Body of pancreas (tissue), 4 donors: ENCODE measurements at regions not wholly inside any gene's neighbourhood (a gene's known extent, or its start where the extent isn't known, plus 50 kb on each side); places are given as distances from the start of the nearest gene placed in this dataset.

Source experiments
- ATAC-seq: fragments of 150-250 bp; one replicate; pipeline ENCODE4 v1.9.1; 2016
- DNase-seq, 4 donors: peaks; one replicate each; pipeline ENCODE4 v3.0.0-alpha.2; 2019
- H3K27ac ChIP-seq, 4 donors: fragments of 200-600 bp; sonication (generic); 1 replicate in 3 of 4; 2 replicates in 1 of 4; pipeline versions ENCODE4 v1.5.1 to v1.6.1; 2016 to 2019; ENCODE audit warnings: mild to moderate bottlenecking in 1 of 4, mixed read lengths in 1 of 4, moderate library complexity in 1 of 4
- H3K27me3 ChIP-seq, 2 donors: fragments of 200-600 bp; sonication (generic); one replicate each; pipeline ENCODE4 v1.6.0; 2016; ENCODE audit warnings: mild to moderate bottlenecking in 1 of 2
- H3K36me3 ChIP-seq, 2 donors: fragments of 200-600 bp; sonication (generic); replicated peaks in 1 of 2; 2 replicates each; pipeline ENCODE4 v1.5.1; 2016; ENCODE audit warnings: low read depth in 2 of 2; ENCODE audit not compliant: insufficient read depth in 1 of 2
- H3K4me1 ChIP-seq: fragments of 200-600 bp; sonication (generic); one replicate; pipeline ENCODE4 v1.6.0; 2016
- H3K4me3 ChIP-seq, 2 donors: fragments of 200-600 bp; sonication (generic); 1 replicate in 1 of 2; 2 replicates in 1 of 2; pipeline ENCODE4 v1.5.1; 2016 to 2019
- H3K9me3 ChIP-seq, 3 donors: fragments of 200-600 bp; sonication (generic); 1 replicate in 2 of 3; 2 replicates in 1 of 3; pipeline ENCODE4 v1.5.1; 2016
- POLR2A ChIP-seq, 3 donors: fragments of 450-650 bp; IDR thresholded peaks; one replicate each; pipeline ENCODE4 v1.6.1; 2016; ENCODE audit warnings: antibody characterized with exemption in 3 of 3, mild to moderate bottlenecking in 2 of 3
- WGBS, 2 donors: methylation state at CpG; one replicate each; pipeline ENCODE4 v1.1.5; 2017; 5-methylcytosine and 5-hydroxymethylcytosine counted together
- intact Hi-C: fragments of 100-400 bp; cut with DNase I; formaldehyde crosslinking; loops from one replicate; pipeline ENCODE4 v1.15.1; 2023
- TF ChIP-seq, protein P1 (sequence below), 7 experiments: fragments of 450-650 bp in 4 of 7; fragments of 200-600 bp in 3 of 7; sonication (generic) in 3 of 7; IDR thresholded peaks; one replicate each; pipeline ENCODE4 v1.5.1; 2016 to 2019; ENCODE audit warnings: antibody characterized with exemption in 7 of 7

DNA sequence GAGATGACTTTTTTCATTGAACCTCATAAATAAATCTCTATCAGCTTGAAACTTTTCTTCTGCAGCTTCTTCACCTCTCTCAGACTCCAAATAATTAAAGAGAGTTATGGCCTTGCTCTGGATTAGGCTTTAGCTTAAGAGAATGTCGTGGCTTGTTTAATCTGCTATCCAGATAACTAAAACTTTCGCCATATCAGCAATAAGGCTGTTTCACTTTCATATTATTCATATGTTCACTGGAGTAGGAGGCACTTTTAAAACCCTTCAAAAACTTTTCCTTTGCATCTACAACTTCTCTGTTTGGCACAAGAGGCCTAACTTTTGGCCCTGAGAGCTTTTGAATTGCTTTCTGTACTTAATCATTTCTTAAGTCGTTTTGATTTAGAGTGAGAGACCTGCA, 386.9 kb upstream of the FAM174A start:
- no peak overlapping the region for H3K27ac ChIP-seq
- H3K4me1 ChIP-seq = no peaks in the 10 kb centered on the region
- intact Hi-C loops = no loop called here
- WGBS, 2 donors = 48 to 69% methylated on average over 3 of the region's 3 CpGs
- ATAC-seq (no peak), DNase-seq (no peak)
- H3K36me3 ChIP-seq = no peaks in the 10 kb centered on the region
- TF ChIP-seq, protein P1, sequence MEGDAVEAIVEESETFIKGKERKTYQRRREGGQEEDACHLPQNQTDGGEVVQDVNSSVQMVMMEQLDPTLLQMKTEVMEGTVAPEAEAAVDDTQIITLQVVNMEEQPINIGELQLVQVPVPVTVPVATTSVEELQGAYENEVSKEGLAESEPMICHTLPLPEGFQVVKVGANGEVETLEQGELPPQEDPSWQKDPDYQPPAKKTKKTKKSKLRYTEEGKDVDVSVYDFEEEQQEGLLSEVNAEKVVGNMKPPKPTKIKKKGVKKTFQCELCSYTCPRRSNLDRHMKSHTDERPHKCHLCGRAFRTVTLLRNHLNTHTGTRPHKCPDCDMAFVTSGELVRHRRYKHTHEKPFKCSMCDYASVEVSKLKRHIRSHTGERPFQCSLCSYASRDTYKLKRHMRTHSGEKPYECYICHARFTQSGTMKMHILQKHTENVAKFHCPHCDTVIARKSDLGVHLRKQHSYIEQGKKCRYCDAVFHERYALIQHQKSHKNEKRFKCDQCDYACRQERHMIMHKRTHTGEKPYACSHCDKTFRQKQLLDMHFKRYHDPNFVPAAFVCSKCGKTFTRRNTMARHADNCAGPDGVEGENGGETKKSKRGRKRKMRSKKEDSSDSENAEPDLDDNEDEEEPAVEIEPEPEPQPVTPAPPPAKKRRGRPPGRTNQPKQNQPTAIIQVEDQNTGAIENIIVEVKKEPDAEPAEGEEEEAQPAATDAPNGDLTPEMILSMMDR (IDR thresholded peaks at IDR 0.05) = no peak
- no peak for TF ChIP-seq POLR2A (IDR thresholded peaks at IDR 0.05)
- H3K27me3 ChIP-seq = no peaks in the 10 kb centered on the region
- no peak overlapping the region for H3K4me3 ChIP-seq
- no peaks in the 10 kb centered on the region for H3K9me3 ChIP-seq

DNA sequence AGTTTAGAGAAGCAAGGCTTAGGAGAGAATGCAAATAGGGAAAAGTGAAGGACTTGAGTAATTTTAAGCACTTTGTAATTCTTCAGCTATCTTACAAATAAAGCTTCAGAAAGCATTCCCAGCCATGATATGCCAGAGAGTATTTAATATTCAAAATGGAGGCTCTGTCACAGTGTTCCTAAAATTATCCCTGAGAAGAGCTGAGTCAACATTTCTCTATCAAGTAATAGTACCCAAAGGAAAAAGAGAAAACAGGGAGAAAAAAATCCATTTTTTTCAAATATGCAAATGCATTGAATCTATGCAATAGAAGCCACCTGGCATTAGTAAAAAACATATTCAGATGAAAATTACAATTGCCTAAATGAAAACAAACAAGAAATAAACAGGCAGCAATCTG, 392.6 kb upstream of the FAM174A start:
- TF ChIP-seq, protein P1 (IDR thresholded peaks at IDR 0.05) = no peak
- TF ChIP-seq POLR2A (IDR thresholded peaks at IDR 0.05) = no peak
- Histone ChIP-seq H3K36me3 (no peaks in the 10 kb centered on the region), H3K27ac (no peak overlapping the region), H3K4me1 (no peaks in the 10 kb centered on the region), H3K4me3 (no peak overlapping the region), H3K27me3 (no peaks in the 10 kb centered on the region), H3K9me3 (no peaks in the 10 kb centered on the region)
- no peak for ATAC-seq
- DNase-seq = no peak
- intact Hi-C loops = no loop called here

DNA sequence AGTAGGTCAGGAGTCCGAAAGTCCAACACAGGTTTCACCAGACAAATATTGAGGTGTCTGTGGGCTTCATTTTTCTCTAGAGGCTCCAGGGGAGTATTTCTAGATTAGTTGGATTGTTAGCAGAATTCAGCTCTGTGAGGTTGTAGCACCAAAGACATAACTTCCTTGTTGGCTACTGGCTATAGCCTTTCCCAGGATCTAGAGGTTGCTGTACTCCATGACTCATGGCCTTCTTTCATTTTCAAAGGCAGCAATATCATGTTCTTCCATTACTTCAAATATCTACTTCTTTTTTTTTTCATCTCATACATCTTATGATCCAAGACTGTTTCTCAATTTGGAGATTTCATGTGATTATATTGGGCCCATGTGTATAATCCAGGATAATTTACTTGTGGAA, 404.0 kb upstream of the FAM174A start:
- Histone ChIP-seq H3K4me1 (no peaks in the 10 kb centered on the region), H3K27me3 (no peaks in the 10 kb centered on the region), H3K9me3 (no peaks in the 10 kb centered on the region), H3K27ac (no peak overlapping the region), H3K4me3 (no peak overlapping the region), H3K36me3 (no peaks in the 10 kb centered on the region)
- intact Hi-C loops = no loop called here
- 87 to 92% methylated on average over 1 of the region's 1 CpG for WGBS, 2 donors
- no peak for TF ChIP-seq POLR2A (IDR thresholded peaks at IDR 0.05)
- TF ChIP-seq, protein P1 (IDR thresholded peaks at IDR 0.05) = no peak
- DNase-seq = no peak
- no peak for ATAC-seq

DNA sequence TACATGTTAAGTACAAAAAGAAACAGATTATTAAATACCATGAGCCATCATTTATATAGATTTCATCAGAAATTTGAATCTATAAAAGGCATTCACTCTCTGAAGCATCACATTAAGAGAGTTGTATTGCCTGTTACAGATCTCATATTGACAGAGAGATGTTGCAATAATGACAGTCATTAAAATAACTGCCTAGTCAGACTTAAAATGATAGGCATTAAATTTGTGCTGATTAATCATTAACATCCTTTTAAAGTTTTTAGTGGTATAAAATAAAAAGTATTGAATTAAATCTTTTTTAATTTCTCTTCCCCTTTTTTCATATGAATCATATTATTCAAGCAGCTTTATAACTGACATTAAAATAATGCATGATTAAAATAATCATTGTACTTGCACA, 404.9 kb upstream of the FAM174A start:
- H3K27me3 ChIP-seq = no peaks in the 10 kb centered on the region
- DNase-seq (no peak), ATAC-seq (no peak)
- TF ChIP-seq, protein P1 (IDR thresholded peaks at IDR 0.05) = no peak
- TF ChIP-seq POLR2A (IDR thresholded peaks at IDR 0.05) = no peak
- no peak overlapping the region for H3K4me3 ChIP-seq
- intact Hi-C loops = no loop called here
- H3K4me1 ChIP-seq = no peaks in the 10 kb centered on the region
- no peaks in the 10 kb centered on the region for H3K9me3 ChIP-seq
- H3K27ac ChIP-seq = no peak overlapping the region
- no peaks in the 10 kb centered on the region for H3K36me3 ChIP-seq

DNA sequence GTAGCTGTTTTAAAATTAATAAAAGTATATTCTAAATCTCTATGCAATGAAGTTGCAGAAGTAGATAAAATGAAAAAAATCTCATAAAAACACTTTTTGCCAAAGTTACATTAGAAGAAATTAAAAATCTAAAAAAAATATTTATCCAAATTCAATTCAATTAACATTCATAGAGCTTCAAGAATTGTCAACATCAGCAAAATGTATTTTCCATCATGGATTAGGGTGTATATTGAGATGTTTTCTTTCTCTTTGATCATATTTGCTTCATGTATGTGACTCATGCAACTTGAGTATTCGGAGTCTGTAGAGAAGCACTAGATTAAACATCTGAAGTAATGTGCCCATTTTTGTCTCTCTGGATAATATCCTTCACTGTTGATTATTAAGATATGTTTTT, 415.3 kb upstream of the FAM174A start:
- WGBS, 2 donors = 85 to 97% methylated on average over 1 of the region's 1 CpG
- no peaks in the 10 kb centered on the region for H3K27me3 ChIP-seq
- no peak overlapping the region for H3K4me3 ChIP-seq
- H3K27ac ChIP-seq = no peak overlapping the region
- DNase-seq (no peak), ATAC-seq (no peak)
- H3K36me3 ChIP-seq = no peaks in the 10 kb centered on the region
- intact Hi-C loops = no loop called here
- TF ChIP-seq POLR2A (IDR thresholded peaks at IDR 0.05) = no peak
- TF ChIP-seq, protein P1 (IDR thresholded peaks at IDR 0.05) = no peak
- H3K9me3 ChIP-seq = no peaks in the 10 kb centered on the region
- no peaks in the 10 kb centered on the region for H3K4me1 ChIP-seq
